ENCODE measurements at regions not wholly inside any gene's neighbourhood (a gene's known extent, or its start where the extent isn't known, plus 50 kb on each side); places are given as distances from the start of the nearest gene placed in this dataset.
"Not testable (repeated sequence)": the region's sequence is repeated elsewhere in the genome, so short reads cannot be mapped to it uniquely, and the experiment has no call there.

- TF ChIP-seq FOXA1 (IDR thresholded peaks at IDR 0.05): no peak
- no peak for TF ChIP-seq RAD21 (IDR thresholded peaks at IDR 0.05)
- Histone ChIP-seq H3K27me3 (ENCODE audit: control insufficient read depth in 4 of 4, insufficient read depth in 4 of 4, low read length in 3 of 4) (no peaks in the 10 kb centered on the region), H3K4me3 (ENCODE audit: low read depth in 1 of 3, low read length in 3 of 3) (no peak overlapping the region), H3K9me3 (ENCODE audit: control insufficient read depth in 4 of 4, low read length in 3 of 4) (no peaks in the 10 kb centered on the region), H3K9ac (ENCODE audit: low read depth in 1 of 2, low read length in 2 of 2) (no peak overlapping the region), H3K27ac (ENCODE audit: low read depth in 1 of 2, low read length in 2 of 2) (no peak overlapping the region), H3K36me3 (ENCODE audit: control insufficient read depth in 4 of 4, insufficient read depth in 3 of 4, low read depth in 1 of 4, low read length in 3 of 4) (no peaks in the 10 kb centered on the region), H3K4me1 (ENCODE audit: control insufficient read depth in 4 of 4, insufficient read depth in 4 of 4, low read length in 3 of 4) (no peaks in the 10 kb centered on the region)
- 52% methylated on average over 3 of the region's 3 CpGs for WGBS
- DNase-seq (ENCODE audit: low spot score): no peak
These were observed 156.2 kb downstream of the HRH4 start for GRCh38 chr18:24616653-24617052.

DNA sequence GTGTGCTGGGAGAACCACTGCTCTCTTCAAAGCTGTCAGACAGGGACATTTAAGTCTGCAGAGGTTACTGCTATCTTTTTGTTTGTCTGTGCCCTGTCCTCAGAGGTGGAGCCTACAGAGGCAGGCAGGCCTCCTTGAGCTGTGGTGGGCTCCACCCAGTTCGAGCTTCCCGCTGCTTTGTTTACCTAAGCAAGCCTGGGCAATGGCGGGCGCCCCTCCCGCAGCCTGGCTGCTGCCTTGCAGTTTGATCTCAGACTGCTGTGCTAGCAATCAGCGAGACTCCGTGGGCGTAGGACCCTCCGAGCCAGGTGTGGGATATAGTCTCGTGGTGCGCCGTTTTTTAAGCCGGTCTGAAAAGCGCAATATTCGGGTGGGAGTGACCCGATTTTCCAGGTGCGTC, 164.0 kb downstream of the HRH4 start:
- H3K36me3 ChIP-seq (ENCODE audit: control insufficient read depth in 4 of 4, insufficient read depth in 3 of 4, low read depth in 1 of 4, low read length in 3 of 4); H3K27me3 ChIP-seq (ENCODE audit: control insufficient read depth in 4 of 4, insufficient read depth in 4 of 4, low read length in 3 of 4); H3K9me3 ChIP-seq (ENCODE audit: control insufficient read depth in 4 of 4, low read length in 3 of 4); H3K27ac ChIP-seq (ENCODE audit: low read depth in 1 of 2, low read length in 2 of 2); DNase-seq (ENCODE audit: low spot score); H3K4me1 ChIP-seq (ENCODE audit: control insufficient read depth in 4 of 4, insufficient read depth in 4 of 4, low read length in 3 of 4); H3K9ac ChIP-seq (ENCODE audit: low read depth in 1 of 2, low read length in 2 of 2); H3K4me3 ChIP-seq (ENCODE audit: low read depth in 1 of 3, low read length in 3 of 3): not testable (repeated sequence)
- 39% methylated on average over 8 of the region's 17 CpGs for WGBS

DNA sequence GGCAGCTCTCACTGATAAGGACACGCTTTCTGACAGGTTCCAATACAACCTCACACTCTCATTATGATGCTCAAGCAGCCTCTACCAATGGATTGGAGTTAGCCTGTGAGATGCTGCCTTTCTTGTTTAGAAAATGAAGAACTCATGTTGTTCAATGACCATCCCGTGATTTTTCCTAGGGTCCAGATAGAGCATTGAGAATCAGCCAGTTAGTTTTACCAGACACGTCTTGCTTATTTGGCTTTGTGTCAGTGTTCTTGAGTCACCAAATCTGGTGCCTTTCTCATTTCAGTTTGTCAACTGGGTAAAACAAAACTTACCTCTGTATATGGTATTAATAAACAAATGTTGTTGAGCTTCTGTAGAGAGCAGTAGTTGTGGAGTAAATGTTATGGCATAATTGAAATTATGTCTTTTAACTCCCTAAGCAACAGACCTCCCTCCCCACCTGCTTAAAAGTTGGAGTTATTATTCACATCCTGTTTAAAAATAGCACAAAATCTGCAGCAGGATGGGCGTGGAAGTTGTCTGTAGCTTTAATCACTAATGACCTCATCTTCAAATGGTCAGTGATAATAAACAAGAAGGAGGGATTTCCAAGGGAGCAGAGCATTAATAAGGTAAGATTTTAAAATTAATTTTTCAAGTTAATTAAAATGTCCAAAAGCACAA, 167.3 kb downstream of the HRH4 start:
- Histone ChIP-seq H3K27ac (ENCODE audit: low read depth in 1 of 2, low read length in 2 of 2) (no peak overlapping the region), H3K36me3 (ENCODE audit: control insufficient read depth in 4 of 4, insufficient read depth in 3 of 4, low read depth in 1 of 4, low read length in 3 of 4) (no peaks in the 10 kb centered on the region), H3K9ac (ENCODE audit: low read depth in 1 of 2, low read length in 2 of 2) (no peak overlapping the region), H3K4me3 (ENCODE audit: low read depth in 1 of 3, low read length in 3 of 3) (no peak overlapping the region), H3K27me3 (ENCODE audit: control insufficient read depth in 4 of 4, insufficient read depth in 4 of 4, low read length in 3 of 4) (peaks cover 0 to 3% (median 0%) of the 10 kb centered on the region in 4 donors), H3K9me3 (ENCODE audit: control insufficient read depth in 4 of 4, low read length in 3 of 4) (peaks cover 0 to 3% (median 0%) of the 10 kb centered on the region in 4 donors), H3K4me1 (ENCODE audit: control insufficient read depth in 4 of 4, insufficient read depth in 4 of 4, low read length in 3 of 4) (no peaks in the 10 kb centered on the region)
- no peak for DNase-seq (ENCODE audit: low spot score)
- WGBS: 50% methylated on average over 4 of the region's 4 CpGs
- TF ChIP-seq REST (IDR thresholded peaks at IDR 0.05) (no peak), NR2F2 (IDR thresholded peaks at IDR 0.05) (no peak), HNF4A (conservative IDR thresholded peaks at IDR 0.05) (no peak), ZBTB33 (IDR thresholded peaks at IDR 0.05) (no peak), CTCF (IDR thresholded peaks at IDR 0.05; ENCODE audit: low read depth, low read length, missing input control) (no peak), RAD21 (IDR thresholded peaks at IDR 0.05) (no peak), JUND (IDR thresholded peaks at IDR 0.05) (no peak), FOXA1 (IDR thresholded peaks at IDR 0.05) (no peak), YY1 (IDR thresholded peaks at IDR 0.05) (no peak), SP1 (IDR thresholded peaks at IDR 0.05) (no peak), EGR1 (IDR thresholded peaks at IDR 0.05; ENCODE audit: low read depth in 2 of 2) (no peak), RXRA (IDR thresholded peaks at IDR 0.05) (no peak), GABPA (IDR thresholded peaks at IDR 0.05 in 1 of 2, conservative IDR thresholded peaks at IDR 0.05 in 1 of 2) (no peak), HNF4G (IDR thresholded peaks at IDR 0.05) (no peak), TAF1 (conservative IDR thresholded peaks at IDR 0.05) (no peak), FOXA2 (IDR thresholded peaks at IDR 0.05) (no peak)
- TF ChIP-seq, protein P1, sequence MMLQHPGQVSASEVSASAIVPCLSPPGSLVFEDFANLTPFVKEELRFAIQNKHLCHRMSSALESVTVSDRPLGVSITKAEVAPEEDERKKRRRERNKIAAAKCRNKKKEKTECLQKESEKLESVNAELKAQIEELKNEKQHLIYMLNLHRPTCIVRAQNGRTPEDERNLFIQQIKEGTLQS (IDR thresholded peaks at IDR 0.05): no peak
- TF ChIP-seq, protein P2, sequence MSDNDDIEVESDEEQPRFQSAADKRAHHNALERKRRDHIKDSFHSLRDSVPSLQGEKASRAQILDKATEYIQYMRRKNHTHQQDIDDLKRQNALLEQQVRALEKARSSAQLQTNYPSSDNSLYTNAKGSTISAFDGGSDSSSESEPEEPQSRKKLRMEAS (IDR thresholded peaks at IDR 0.05): no peak

All from liver (tissue), 8 donors.